ENCODE measurements at regions not wholly inside any gene's neighbourhood (a gene's known extent, or its start where the extent isn't known, plus 50 kb on each side); places are given as distances from the start of the nearest gene placed in this dataset.

- H3K27ac ChIP-seq = no peak overlapping the region
- TF ChIP-seq ZFX (IDR thresholded peaks at IDR 0.05; ENCODE audit: borderline replicate concordance) = no peak
- TF ChIP-seq, protein P1, sequence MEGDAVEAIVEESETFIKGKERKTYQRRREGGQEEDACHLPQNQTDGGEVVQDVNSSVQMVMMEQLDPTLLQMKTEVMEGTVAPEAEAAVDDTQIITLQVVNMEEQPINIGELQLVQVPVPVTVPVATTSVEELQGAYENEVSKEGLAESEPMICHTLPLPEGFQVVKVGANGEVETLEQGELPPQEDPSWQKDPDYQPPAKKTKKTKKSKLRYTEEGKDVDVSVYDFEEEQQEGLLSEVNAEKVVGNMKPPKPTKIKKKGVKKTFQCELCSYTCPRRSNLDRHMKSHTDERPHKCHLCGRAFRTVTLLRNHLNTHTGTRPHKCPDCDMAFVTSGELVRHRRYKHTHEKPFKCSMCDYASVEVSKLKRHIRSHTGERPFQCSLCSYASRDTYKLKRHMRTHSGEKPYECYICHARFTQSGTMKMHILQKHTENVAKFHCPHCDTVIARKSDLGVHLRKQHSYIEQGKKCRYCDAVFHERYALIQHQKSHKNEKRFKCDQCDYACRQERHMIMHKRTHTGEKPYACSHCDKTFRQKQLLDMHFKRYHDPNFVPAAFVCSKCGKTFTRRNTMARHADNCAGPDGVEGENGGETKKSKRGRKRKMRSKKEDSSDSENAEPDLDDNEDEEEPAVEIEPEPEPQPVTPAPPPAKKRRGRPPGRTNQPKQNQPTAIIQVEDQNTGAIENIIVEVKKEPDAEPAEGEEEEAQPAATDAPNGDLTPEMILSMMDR (IDR thresholded peaks at IDR 0.05) = no peak
Measured at GRCh38 chr1:80050085-80050484, 1043.6 kb upstream of the ADGRL4 start.

GRCh38 chr1:80048716-80049115, 1042.2 kb upstream of the ADGRL4 start:
- TF ChIP-seq, protein P1 (IDR thresholded peaks at IDR 0.05) = no peak
- TF ChIP-seq ZFX (IDR thresholded peaks at IDR 0.05; ENCODE audit: borderline replicate concordance) = no peak
- H3K27ac ChIP-seq = no peak overlapping the region

- H3K27ac ChIP-seq = no peak overlapping the region
- TF ChIP-seq, protein P1 (IDR thresholded peaks at IDR 0.05) = no peak
- TF ChIP-seq ZFX (IDR thresholded peaks at IDR 0.05; ENCODE audit: borderline replicate concordance) = no peak
Measured at GRCh38 chr1:80047791-80048190, 1041.3 kb upstream of the ADGRL4 start.

GRCh38 chr1:80044662-80045061, 1038.1 kb upstream of the ADGRL4 start:
- H3K27ac ChIP-seq = no peak overlapping the region
- TF ChIP-seq, protein P1 (IDR thresholded peaks at IDR 0.05) = no peak
- no peak for TF ChIP-seq ZFX (IDR thresholded peaks at IDR 0.05; ENCODE audit: borderline replicate concordance)

DNA sequence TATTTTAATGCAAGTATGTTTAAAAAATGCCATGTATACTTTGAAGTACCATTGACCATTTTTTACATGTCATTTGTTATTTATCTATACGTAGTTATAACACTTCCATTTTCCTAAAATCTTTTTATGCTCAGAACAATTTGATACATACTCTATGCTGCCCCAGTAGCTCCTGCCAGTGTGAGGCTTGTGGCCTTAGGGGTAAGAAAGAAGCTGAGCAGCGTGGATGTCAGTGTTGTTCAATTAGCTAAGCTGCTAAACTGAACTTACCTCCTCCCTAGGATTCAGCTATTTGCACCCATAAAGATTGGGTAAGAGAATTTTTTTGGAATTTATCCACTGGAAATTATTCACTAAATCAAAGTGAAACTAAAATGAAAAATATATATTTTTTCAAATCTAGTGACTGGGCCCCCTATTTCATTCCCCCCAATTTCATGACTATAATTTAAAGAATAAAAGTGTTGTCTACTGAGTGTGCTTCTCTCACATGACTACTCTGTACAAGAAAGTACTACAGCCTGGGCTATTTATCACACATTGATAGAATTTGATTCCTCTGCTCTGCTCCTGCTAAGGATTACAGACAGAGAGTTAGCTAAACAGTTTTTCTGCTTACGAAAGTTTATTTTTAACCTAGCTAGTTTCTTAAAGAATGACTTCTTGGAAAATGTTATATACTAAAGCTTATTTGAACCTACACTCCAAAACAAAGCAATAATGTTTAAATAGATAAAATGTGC, 1030.3 kb upstream of the ADGRL4 start:
- TF ChIP-seq, protein P1 (IDR thresholded peaks at IDR 0.05) = no peak
- TF ChIP-seq ZFX (IDR thresholded peaks at IDR 0.05; ENCODE audit: borderline replicate concordance) = no peak
- no peak overlapping the region for H3K27ac ChIP-seq

- no peak overlapping the region for H3K27ac ChIP-seq
Measured at GRCh38 chr1:80023358-80023757, 1016.8 kb upstream of the ADGRL4 start.

GRCh38 chr1:80021891-80022290, 1015.4 kb upstream of the ADGRL4 start:
- no peak for TF ChIP-seq ZFX (IDR thresholded peaks at IDR 0.05; ENCODE audit: borderline replicate concordance)
- TF ChIP-seq, protein P1 (IDR thresholded peaks at IDR 0.05) = no peak
- no peak overlapping the region for H3K27ac ChIP-seq

More at GRCh38 chr1:80023358-80023757, 1016.8 kb upstream of the ADGRL4 start:
- TF ChIP-seq, protein P1 (IDR thresholded peaks at IDR 0.05) = no peak
- no peak for TF ChIP-seq ZFX (IDR thresholded peaks at IDR 0.05; ENCODE audit: borderline replicate concordance)
